GM08714 (cell line): ENCODE measurements at regions not wholly inside any gene's neighbourhood (a gene's known extent, or its start where the extent isn't known, plus 50 kb on each side); places are given as distances from the start of the nearest gene placed in this dataset.

ENCODE experiments used
- H3K4me3 ChIP-seq: fragments of 200-500 bp; sonication (Bioruptor generic); 2 replicates; pipeline ENCODE4 v1.5.1; 2014; ENCODE audit warnings: mild to moderate bottlenecking, low read length, inconsistent platforms
- ZNF274 ChIP-seq: IDR thresholded peaks from 2 replicates; pipeline ENCODE4 v1.6.1; 2012; ENCODE audit warnings: mild to moderate bottlenecking, low read depth, low read length

- H3K4me3 ChIP-seq = no peak overlapping the region
- no peak for TF ChIP-seq ZNF274
Measured at GRCh38 chr5:67293226-67293625, 96.6 kb upstream of the CD180 start.

GRCh38 chr5:67292201-67292940 is 95.8 kb upstream of the CD180 start:
- no peak for TF ChIP-seq ZNF274

GRCh38 chr5:67291671-67292070 is 95.1 kb upstream of the CD180 start:
- H3K4me3 ChIP-seq = no peak overlapping the region

More at GRCh38 chr5:67292201-67292940, 95.8 kb upstream of the CD180 start:
- H3K4me3 ChIP-seq = no peak overlapping the region

GRCh38 chr5:67291066-67291465 is 94.5 kb upstream of the CD180 start:
- no peak for TF ChIP-seq ZNF274
- H3K4me3 ChIP-seq = no peak overlapping the region

More at GRCh38 chr5:67291671-67292070, 95.1 kb upstream of the CD180 start:
- no peak for TF ChIP-seq ZNF274

GRCh38 chr5:67290655-67291054 is 94.1 kb upstream of the CD180 start:
- TF ChIP-seq ZNF274 = no peak
- H3K4me3 ChIP-seq = no peak overlapping the region

GRCh38 chr5:67289763-67290521 is 93.3 kb upstream of the CD180 start:
- H3K4me3 ChIP-seq = no peak overlapping the region
- TF ChIP-seq ZNF274 = no peak

GRCh38 chr5:67287510-67288268 is 91.1 kb upstream of the CD180 start:
- no peak overlapping the region for H3K4me3 ChIP-seq
- TF ChIP-seq ZNF274 = no peak

- no peak overlapping the region for H3K4me3 ChIP-seq
- no peak for TF ChIP-seq ZNF274
Measured at GRCh38 chr5:67286006-67286405, 89.4 kb upstream of the CD180 start.

- H3K4me3 ChIP-seq = no peak overlapping the region
- TF ChIP-seq ZNF274 = no peak
Measured at GRCh38 chr5:67283988-67284487, 87.4 kb upstream of the CD180 start.

- H3K4me3 ChIP-seq = no peak overlapping the region
- no peak for TF ChIP-seq ZNF274
Measured at GRCh38 chr5:67283275-67283987, 86.8 kb upstream of the CD180 start.

GRCh38 chr5:67281874-67282273 is 85.3 kb upstream of the CD180 start:
- no peak for TF ChIP-seq ZNF274
- no peak overlapping the region for H3K4me3 ChIP-seq

GRCh38 chr5:67273689-67274356 is 77.2 kb upstream of the CD180 start:
- H3K4me3 ChIP-seq = no peak overlapping the region

GRCh38 chr5:67272453-67273130 is 76.0 kb upstream of the CD180 start:
- no peak overlapping the region for H3K4me3 ChIP-seq
- no peak for TF ChIP-seq ZNF274

More at GRCh38 chr5:67273689-67274356, 77.2 kb upstream of the CD180 start:
- TF ChIP-seq ZNF274 = no peak
